NT2/D1 (cell line): ENCODE measurements at regions not wholly inside any gene's neighbourhood (a gene's known extent, or its start where the extent isn't known, plus 50 kb on each side); places are given as distances from the start of the nearest gene placed in this dataset.
"Not testable (repeated sequence)": the region's sequence is repeated elsewhere in the genome, so short reads cannot be mapped to it uniquely, and the experiment has no call there.

ENCODE experiments used
- DNase-seq: peaks from one replicate; pipeline ENCODE4 v3.0.0-alpha.2; 2011; ENCODE audit warnings: low read depth, low spot score
- H3K27me3 ChIP-seq: 2 replicates; pipeline ENCODE4 v1.6.0; 2011; ENCODE audit warnings: mild to moderate bottlenecking; ENCODE audit not compliant: insufficient read length, insufficient read depth
- H3K36me3 ChIP-seq: 2 replicates; pipeline ENCODE4 v1.6.1; 2011; ENCODE audit warnings: mild to moderate bottlenecking, low read length, mixed read lengths; ENCODE audit not compliant: insufficient read depth, insufficient read length
- H3K4me1 ChIP-seq: 2 replicates; pipeline ENCODE4 v1.5.1; 2011; ENCODE audit not compliant: insufficient read depth, insufficient read length
- H3K4me3 ChIP-seq: 2 replicates; pipeline ENCODE4 v1.5.1; 2011; ENCODE audit warnings: low read depth; ENCODE audit not compliant: insufficient read length
- H3K9ac ChIP-seq: 2 replicates; pipeline ENCODE4 v1.6.0; 2011; ENCODE audit warnings: low read depth; ENCODE audit not compliant: insufficient read length
- H3K9me3 ChIP-seq: 2 replicates; pipeline ENCODE4 v1.5.1; 2011; ENCODE audit warnings: mild to moderate bottlenecking, low read length; ENCODE audit not compliant: insufficient read depth
- SUZ12 ChIP-seq: IDR thresholded peaks from 2 replicates; pipeline ENCODE4 v1.6.1; 2011; ENCODE audit not compliant: insufficient read length, insufficient read depth; ENCODE audit errors: extremely low read depth
- YY1 ChIP-seq: IDR thresholded peaks from 2 replicates; pipeline ENCODE4 v1.6.1; 2011; ENCODE audit not compliant: insufficient read length, insufficient read depth
- ZNF274 ChIP-seq: IDR thresholded peaks from 2 replicates; pipeline ENCODE4 v1.6.1; 2011; ENCODE audit warnings: mild to moderate bottlenecking, low read depth, low read length

DNA sequence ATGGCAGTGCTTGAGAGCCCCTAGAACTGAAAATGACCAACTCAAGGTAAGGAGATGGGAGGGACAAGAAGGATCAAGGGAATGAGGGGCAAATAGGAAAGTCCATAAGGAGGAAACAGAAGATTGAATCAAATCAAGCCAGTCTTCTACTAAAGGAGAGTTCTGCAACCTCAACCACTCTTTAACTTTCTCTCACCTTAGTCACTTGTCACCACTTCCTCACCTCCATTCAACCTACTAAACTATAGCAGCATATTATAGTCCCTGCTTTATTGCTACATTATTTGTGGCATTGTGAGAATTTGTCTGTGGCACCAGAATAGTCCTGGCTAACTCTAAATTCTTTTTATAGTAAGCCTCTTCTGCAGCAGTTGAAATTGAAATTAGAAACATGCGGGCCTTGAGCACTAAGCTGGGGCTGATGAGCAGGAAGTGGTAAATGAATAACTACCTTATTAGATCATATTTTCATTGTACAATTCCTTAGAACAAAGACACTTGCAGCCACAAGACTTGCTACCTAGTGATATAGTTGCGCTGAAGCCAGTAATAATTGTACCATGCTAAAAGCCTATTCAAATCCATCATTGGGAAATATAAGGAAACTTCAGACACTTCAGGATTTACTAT lies 336.9 kb downstream of the ZNF674 start:
- H3K36me3 ChIP-seq = no peaks in the 10 kb centered on the region
- H3K9me3 ChIP-seq = no peaks in the 10 kb centered on the region
- H3K9ac ChIP-seq = no peak overlapping the region
- no peaks in the 10 kb centered on the region for H3K27me3 ChIP-seq
- H3K4me1 ChIP-seq = no peaks in the 10 kb centered on the region
- H3K4me3 ChIP-seq = no peak overlapping the region
- TF ChIP-seq YY1 (no peak), ZNF274 (no peak), SUZ12 (no peak)
- no peak for DNase-seq

DNA sequence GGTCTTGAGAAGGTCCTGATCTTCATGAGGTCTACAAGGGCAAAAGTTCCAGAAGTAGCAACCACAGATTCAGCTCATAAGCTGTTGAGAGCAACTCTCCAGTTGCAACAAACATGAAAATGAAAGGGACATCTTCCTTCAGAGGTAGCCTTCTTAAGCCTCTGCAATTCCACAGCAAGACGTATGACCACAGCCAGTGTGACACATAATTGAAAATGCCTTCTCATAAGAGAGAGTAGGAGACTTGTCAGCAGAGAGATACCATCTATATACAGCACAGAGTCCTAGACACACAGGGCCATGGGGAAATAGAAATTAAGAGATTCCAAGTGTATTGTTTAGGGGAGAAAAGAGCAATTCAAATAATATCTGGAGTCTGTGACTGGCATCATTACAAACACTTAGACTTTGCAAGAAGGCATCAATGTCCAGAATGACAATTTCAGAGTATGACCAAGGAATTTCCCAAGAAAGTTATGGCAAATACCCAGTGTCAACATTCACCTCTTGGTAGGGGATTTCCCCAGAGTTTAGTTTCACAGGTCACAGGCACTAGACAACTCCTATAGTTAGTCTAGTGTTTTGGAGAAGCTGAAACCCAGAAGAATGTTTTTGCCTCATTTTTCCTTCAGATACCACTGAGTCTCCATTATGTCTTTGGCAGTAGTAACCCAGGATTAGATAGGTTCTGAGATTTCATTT lies 340.3 kb downstream of the ZNF674 start:
- no peak for DNase-seq
- no peaks in the 10 kb centered on the region for H3K4me1 ChIP-seq
- no peak for TF ChIP-seq SUZ12
- no peak overlapping the region for H3K4me3 ChIP-seq
- H3K9ac ChIP-seq = no peak overlapping the region
- no peaks in the 10 kb centered on the region for H3K36me3 ChIP-seq
- no peaks in the 10 kb centered on the region for H3K9me3 ChIP-seq
- H3K27me3 ChIP-seq = no peaks in the 10 kb centered on the region

DNA sequence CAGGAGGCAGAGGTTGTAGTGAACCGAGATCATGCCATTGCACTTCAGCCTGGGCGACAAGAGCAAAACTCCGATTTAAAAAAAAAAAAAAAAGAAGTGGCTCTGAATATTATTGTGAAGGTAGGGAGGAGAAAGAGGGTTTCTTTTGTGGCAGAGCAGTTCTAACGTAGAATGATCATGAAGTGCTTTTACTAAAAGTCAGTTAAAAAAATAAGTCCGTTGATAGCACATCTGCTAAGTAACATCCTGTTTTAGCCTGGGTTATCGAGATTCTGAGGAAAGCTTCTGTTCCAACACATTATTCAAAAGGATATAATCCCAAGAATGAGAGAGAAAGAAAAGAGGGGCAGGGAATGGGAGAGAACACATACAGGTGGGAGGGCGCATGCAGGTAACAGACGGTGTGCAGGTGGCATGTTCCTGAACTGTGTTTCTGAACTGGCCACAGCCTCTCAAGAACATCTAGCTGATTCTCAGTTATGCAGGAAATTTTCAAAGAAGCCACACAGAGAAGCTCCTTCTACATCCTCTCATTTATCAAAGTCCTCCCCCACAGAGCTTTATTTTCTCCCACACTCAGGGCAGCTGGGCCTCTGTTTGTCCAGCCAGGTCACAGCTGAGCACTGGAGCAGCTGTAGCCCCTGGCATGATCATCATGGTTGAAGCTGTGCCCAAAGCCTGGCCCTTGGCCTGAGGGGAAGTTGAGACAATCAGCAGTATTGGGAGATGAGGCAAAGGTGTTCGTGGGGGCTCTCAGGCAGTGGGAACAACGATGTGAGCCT lies 342.3 kb downstream of the ZNF674 start:
- Histone ChIP-seq H3K27me3 (no peaks in the 10 kb centered on the region), H3K36me3 (no peaks in the 10 kb centered on the region), H3K9ac (no peak overlapping the region), H3K4me1 (no peaks in the 10 kb centered on the region), H3K4me3 (no peak overlapping the region), H3K9me3 (no peaks in the 10 kb centered on the region)
- no peak for DNase-seq
- no peak for TF ChIP-seq YY1
- no peak for TF ChIP-seq ZNF274
- no peak for TF ChIP-seq SUZ12

DNA sequence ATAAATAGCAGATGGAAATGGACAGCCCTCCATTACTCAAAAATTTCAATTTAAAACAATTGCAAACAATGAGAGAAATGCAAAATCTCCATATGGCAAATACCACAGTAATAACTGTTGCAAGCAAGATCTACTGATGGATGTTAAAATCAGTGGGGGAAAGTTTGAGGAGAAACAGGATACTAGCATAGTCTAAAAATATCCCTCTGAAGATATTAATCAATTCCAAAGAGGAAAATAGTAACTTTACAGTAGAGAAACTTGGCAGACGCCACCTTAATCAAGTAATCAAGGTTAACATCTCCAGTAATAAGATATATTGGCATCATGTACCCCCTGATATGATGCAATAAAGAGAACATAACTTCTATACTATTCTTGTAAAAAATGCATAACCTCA lies 344.8 kb downstream of the ZNF674 start:
- Histone ChIP-seq H3K36me3 (no peaks in the 10 kb centered on the region), H3K9ac (no peak overlapping the region), H3K27me3 (no peaks in the 10 kb centered on the region), H3K9me3 (peaks cover 9% of the 10 kb centered on the region; the same call in 1 of the 2 replicates), H3K4me3 (no peak overlapping the region), H3K4me1 (no peaks in the 10 kb centered on the region)
- DNase-seq = no peak
- TF ChIP-seq ZNF274 (no peak), SUZ12 (no peak), YY1 (no peak)

DNA sequence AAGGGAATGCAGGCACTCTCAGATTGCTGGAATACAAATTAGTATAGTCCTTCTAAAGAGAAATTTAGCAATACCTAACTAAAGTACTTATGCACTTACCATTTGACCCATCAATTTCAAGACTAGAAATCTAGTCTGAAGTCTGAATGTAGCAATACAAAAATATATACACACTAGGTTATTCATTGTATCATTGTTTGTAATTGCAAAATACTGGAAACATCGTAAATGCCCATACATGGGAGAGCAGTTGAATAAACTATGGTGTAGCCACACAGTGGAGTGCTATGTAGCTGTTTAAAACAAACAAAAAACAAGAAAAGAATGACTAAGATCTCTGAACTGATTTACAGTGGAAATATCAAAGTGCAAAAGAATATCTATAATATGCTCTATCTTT lies 346.4 kb downstream of the ZNF674 start:
- no peak for DNase-seq

DNA sequence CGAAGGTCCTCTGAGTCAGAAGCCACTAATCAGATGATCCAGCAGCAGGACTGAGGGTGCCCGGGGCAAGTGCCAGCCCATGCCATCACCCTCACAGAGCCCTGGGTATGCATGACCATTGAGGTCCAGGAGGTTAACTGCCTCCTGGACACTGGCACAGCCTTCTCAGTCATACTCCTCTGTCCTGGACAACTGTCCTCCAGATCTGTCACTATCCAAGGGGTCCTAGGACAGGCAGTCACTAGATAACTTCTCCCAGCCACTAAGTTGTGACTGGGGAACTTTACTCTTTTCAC lies 358.5 kb downstream of the ZNF674 start:
- DNase-seq, H3K27me3 ChIP-seq, H3K9ac ChIP-seq, H3K36me3 ChIP-seq, H3K9me3 ChIP-seq, H3K4me1 ChIP-seq, H3K4me3 ChIP-seq: not testable (repeated sequence)

More for the DNA sequence above, 346.4 kb downstream of the ZNF674 start:
- TF ChIP-seq YY1 = no peak
- TF ChIP-seq ZNF274 = no peak
- no peak for TF ChIP-seq SUZ12
- Histone ChIP-seq H3K4me3 (no peak overlapping the region), H3K9ac (no peak overlapping the region), H3K9me3 (peaks cover 14% of the 10 kb centered on the region; the same call in 1 of the 2 replicates), H3K27me3 (no peaks in the 10 kb centered on the region), H3K36me3 (no peaks in the 10 kb centered on the region), H3K4me1 (no peaks in the 10 kb centered on the region)

DNA sequence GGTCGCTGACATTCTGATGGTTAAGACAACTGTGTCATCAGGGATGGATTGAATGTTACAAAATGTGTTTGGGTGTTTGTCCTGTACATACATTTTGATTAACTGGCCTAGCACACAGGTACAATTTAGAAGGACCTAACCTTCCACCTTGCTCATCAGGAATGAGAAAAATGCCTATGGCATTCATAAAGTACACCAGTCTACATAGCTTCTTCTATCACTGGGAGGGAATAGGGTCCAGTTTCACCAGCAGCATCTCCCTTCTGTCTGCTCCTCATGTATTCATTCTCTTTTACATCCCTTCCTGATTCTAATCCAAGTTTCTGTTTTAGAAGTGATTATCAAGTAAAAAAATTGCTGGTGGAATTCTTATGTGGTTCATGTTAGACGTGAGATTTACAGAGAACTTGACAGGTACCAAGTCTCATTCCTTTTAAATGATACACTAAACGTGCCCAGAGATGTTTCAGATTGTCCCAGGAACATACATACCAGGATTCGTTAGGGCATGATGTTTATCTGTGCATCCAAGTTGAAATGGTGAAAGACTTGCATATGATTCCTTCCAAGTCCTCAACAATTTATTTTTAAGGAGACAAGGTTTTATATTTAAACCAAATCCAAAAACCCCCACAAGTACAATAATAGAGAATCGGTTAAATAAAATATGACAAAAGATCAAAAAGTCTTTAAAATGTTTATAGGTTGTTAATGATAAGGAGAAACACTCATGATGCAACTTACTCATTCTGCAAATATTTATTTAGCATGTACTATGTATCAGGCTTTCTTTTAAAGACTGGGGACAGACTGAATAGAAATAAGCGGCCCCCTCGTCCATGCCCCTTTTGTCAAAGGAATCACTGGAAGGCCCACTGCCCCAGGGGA lies 359.1 kb downstream of the ZNF674 start:
- DNase-seq = no peak
- TF ChIP-seq SUZ12 (no peak), YY1 (no peak), ZNF274 (no peak)
- Histone ChIP-seq H3K9ac (no peak overlapping the region), H3K9me3 (peaks cover 3% of the 10 kb centered on the region; the same call in 1 of the 2 replicates), H3K4me3 (no peak overlapping the region), H3K27me3 (no peaks in the 10 kb centered on the region), H3K36me3 (no peaks in the 10 kb centered on the region), H3K4me1 (no peaks in the 10 kb centered on the region)
